ENCODE measurements at regions not wholly inside any gene's neighbourhood (a gene's known extent, or its start where the extent isn't known, plus 50 kb on each side); places are given as distances from the start of the nearest gene placed in this dataset.

DNA sequence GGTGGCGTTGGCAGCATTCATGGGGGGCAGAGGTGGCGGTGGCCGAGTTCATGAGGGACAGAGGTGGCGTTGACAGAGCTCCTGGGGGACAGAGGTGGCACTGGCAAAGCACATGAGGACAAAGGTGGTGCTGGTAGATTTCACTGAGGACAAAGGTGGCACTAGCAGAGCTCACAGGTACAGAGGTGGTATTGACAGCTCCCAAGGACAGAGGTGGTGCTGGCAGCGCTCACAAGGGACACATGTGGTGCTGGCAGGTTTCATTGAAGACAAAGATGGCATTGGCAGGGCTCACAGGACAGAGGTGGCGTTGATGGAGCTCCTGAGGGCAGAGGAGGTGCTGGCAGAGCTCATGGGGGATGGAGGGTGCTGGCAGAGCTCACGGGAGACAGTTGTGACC, 425.4 kb downstream of the CTTN start:
- Histone ChIP-seq H3K4me1 (ENCODE audit: control insufficient read depth in 4 of 4, insufficient read depth in 4 of 4, low read length in 3 of 4) (no peaks in the 10 kb centered on the region), H3K9ac (ENCODE audit: low read depth in 1 of 2, low read length in 2 of 2) (no peak overlapping the region), H3K4me3 (ENCODE audit: low read depth in 1 of 3, low read length in 3 of 3) (no peak overlapping the region), H3K36me3 (ENCODE audit: control insufficient read depth in 4 of 4, insufficient read depth in 3 of 4, low read depth in 1 of 4, low read length in 3 of 4) (peaks cover 0 to 3% (median under 1%) of the 10 kb centered on the region in 4 donors), H3K27me3 (ENCODE audit: control insufficient read depth in 4 of 4, insufficient read depth in 4 of 4, low read length in 3 of 4) (no peaks in the 10 kb centered on the region), H3K27ac (ENCODE audit: low read depth in 1 of 2, low read length in 2 of 2) (no peak overlapping the region), H3K9me3 (ENCODE audit: control insufficient read depth in 4 of 4, low read length in 3 of 4) (no peaks in the 10 kb centered on the region)
- no peak for DNase-seq (ENCODE audit: low spot score)
- TF ChIP-seq SP1 (IDR thresholded peaks at IDR 0.05) (no peak), CTCF (IDR thresholded peaks at IDR 0.05; ENCODE audit: low read depth, low read length, missing input control) (no peak), RAD21 (IDR thresholded peaks at IDR 0.05) (no peak), FOXA1 (IDR thresholded peaks at IDR 0.05) (no peak), TAF1 (conservative IDR thresholded peaks at IDR 0.05) (no peak), JUND (IDR thresholded peaks at IDR 0.05) (no peak), HNF4A (conservative IDR thresholded peaks at IDR 0.05) (peak; percentile 36 to 51)
- 66% methylated on average over 7 of the region's 7 CpGs for WGBS

DNA sequence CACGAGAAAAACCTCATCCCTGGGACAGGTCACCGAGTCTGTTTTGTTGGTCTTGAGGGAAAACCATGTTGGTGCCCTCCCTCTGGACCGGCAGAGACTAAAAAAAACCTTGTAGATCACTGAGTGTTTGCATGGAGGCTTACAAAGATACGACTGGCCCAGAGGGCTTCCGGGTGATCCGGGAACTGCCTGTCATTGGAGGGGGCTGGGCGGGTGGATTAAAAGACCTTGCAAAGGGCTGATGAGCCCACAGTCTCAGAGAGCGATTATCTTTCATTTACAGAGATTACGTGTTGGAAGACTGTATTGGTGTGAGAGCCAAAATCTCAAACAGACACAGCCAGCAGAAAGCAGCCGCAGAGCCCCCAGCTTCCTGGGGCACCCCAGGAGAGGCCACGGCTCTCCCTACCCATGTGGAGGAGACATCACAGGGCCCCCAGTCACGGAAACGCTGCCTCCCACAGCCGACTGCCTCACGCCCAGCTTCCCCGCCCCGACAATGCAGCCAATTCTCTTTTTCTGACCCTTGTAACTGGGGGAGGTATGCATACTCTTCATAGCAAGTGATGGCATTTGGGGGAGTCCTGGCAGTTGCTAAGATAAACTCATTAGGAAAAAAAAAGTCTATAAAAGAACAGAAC, 426.4 kb downstream of the CTTN start:
- Histone ChIP-seq H3K4me3 (ENCODE audit: low read depth in 1 of 3, low read length in 3 of 3) (no peak overlapping the region), H3K27me3 (ENCODE audit: control insufficient read depth in 4 of 4, insufficient read depth in 4 of 4, low read length in 3 of 4) (no peaks in the 10 kb centered on the region), H3K9ac (ENCODE audit: low read depth in 1 of 2, low read length in 2 of 2) (no peak overlapping the region), H3K36me3 (ENCODE audit: control insufficient read depth in 4 of 4, insufficient read depth in 3 of 4, low read depth in 1 of 4, low read length in 3 of 4) (peaks cover 0 to 3% (median under 1%) of the 10 kb centered on the region in 4 donors), H3K4me1 (ENCODE audit: control insufficient read depth in 4 of 4, insufficient read depth in 4 of 4, low read length in 3 of 4) (no peaks in the 10 kb centered on the region), H3K27ac (ENCODE audit: low read depth in 1 of 2, low read length in 2 of 2) (no peak overlapping the region), H3K9me3 (ENCODE audit: control insufficient read depth in 4 of 4, low read length in 3 of 4) (no peaks in the 10 kb centered on the region)
- WGBS = 64% methylated on average over 17 of the region's 17 CpGs
- no peak for DNase-seq (ENCODE audit: low spot score)
- TF ChIP-seq GABPA (IDR thresholded peaks at IDR 0.05 in 1 of 2, conservative IDR thresholded peaks at IDR 0.05 in 1 of 2) (no peak), CTCF (IDR thresholded peaks at IDR 0.05; ENCODE audit: low read depth, low read length, missing input control) (no peak), NR2F2 (IDR thresholded peaks at IDR 0.05) (no peak), RAD21 (IDR thresholded peaks at IDR 0.05) (no peak), FOXA1 (IDR thresholded peaks at IDR 0.05) (no peak), JUND (IDR thresholded peaks at IDR 0.05) (no peak), RXRA (IDR thresholded peaks at IDR 0.05) (no peak), ATF3 (IDR thresholded peaks at IDR 0.05) (no peak), EGR1 (IDR thresholded peaks at IDR 0.05; ENCODE audit: low read depth in 2 of 2) (no peak), TAF1 (conservative IDR thresholded peaks at IDR 0.05) (no peak), YY1 (IDR thresholded peaks at IDR 0.05) (no peak), SP1 (IDR thresholded peaks at IDR 0.05) (no peak), FOXA2 (IDR thresholded peaks at IDR 0.05) (no peak), HNF4G (IDR thresholded peaks at IDR 0.05) (no peak), HNF4A (conservative IDR thresholded peaks at IDR 0.05) (no peak)
- TF ChIP-seq, protein P1, sequence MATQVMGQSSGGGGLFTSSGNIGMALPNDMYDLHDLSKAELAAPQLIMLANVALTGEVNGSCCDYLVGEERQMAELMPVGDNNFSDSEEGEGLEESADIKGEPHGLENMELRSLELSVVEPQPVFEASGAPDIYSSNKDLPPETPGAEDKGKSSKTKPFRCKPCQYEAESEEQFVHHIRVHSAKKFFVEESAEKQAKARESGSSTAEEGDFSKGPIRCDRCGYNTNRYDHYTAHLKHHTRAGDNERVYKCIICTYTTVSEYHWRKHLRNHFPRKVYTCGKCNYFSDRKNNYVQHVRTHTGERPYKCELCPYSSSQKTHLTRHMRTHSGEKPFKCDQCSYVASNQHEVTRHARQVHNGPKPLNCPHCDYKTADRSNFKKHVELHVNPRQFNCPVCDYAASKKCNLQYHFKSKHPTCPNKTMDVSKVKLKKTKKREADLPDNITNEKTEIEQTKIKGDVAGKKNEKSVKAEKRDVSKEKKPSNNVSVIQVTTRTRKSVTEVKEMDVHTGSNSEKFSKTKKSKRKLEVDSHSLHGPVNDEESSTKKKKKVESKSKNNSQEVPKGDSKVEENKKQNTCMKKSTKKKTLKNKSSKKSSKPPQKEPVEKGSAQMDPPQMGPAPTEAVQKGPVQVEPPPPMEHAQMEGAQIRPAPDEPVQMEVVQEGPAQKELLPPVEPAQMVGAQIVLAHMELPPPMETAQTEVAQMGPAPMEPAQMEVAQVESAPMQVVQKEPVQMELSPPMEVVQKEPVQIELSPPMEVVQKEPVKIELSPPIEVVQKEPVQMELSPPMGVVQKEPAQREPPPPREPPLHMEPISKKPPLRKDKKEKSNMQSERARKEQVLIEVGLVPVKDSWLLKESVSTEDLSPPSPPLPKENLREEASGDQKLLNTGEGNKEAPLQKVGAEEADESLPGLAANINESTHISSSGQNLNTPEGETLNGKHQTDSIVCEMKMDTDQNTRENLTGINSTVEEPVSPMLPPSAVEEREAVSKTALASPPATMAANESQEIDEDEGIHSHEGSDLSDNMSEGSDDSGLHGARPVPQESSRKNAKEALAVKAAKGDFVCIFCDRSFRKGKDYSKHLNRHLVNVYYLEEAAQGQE (IDR thresholded peaks at IDR 0.05) = no peak
- TF ChIP-seq, protein P2, sequence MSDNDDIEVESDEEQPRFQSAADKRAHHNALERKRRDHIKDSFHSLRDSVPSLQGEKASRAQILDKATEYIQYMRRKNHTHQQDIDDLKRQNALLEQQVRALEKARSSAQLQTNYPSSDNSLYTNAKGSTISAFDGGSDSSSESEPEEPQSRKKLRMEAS (IDR thresholded peaks at IDR 0.05) = no peak
- TF ChIP-seq, protein P3, sequence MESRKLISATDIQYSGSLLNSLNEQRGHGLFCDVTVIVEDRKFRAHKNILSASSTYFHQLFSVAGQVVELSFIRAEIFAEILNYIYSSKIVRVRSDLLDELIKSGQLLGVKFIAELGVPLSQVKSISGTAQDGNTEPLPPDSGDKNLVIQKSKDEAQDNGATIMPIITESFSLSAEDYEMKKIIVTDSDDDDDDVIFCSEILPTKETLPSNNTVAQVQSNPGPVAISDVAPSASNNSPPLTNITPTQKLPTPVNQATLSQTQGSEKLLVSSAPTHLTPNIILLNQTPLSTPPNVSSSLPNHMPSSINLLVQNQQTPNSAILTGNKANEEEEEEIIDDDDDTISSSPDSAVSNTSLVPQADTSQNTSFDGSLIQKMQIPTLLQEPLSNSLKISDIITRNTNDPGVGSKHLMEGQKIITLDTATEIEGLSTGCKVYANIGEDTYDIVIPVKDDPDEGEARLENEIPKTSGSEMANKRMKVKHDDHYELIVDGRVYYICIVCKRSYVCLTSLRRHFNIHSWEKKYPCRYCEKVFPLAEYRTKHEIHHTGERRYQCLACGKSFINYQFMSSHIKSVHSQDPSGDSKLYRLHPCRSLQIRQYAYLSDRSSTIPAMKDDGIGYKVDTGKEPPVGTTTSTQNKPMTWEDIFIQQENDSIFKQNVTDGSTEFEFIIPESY (IDR thresholded peaks at IDR 0.05) = no peak

Measured in liver (tissue), 8 donors.